Transverse colon (tissue), 4 donors: ENCODE measurements at regions not wholly inside any gene's neighbourhood (a gene's known extent, or its start where the extent isn't known, plus 50 kb on each side); places are given as distances from the start of the nearest gene placed in this dataset.

Experiments
- DNase-seq: peaks from one replicate; pipeline ENCODE4 v3.0.0-alpha.2; 2019
- H3K27ac ChIP-seq, 4 donors: fragments of 200-600 bp; sonication (generic); 2 replicates each; pipeline ENCODE4 v1.5.1; 2016 to 2018; ENCODE audit warnings: inconsistent platforms in 4 of 4
- H3K27me3 ChIP-seq: fragments of 200-600 bp; sonication (generic); 2 replicates; pipeline ENCODE4 v1.5.1; 2017; ENCODE audit warnings: inconsistent platforms
- H3K36me3 ChIP-seq, 4 donors: fragments of 200-600 bp; sonication (generic); 2 replicates each; pipeline ENCODE4 v1.5.1; 2017 to 2019; ENCODE audit warnings: inconsistent platforms in 4 of 4
- H3K4me1 ChIP-seq, 4 donors: fragments of 200-600 bp; sonication (generic); 2 replicates each; pipeline ENCODE4 v1.5.1; 2017 to 2020; ENCODE audit warnings: inconsistent platforms in 4 of 4
- H3K4me3 ChIP-seq, 4 donors: fragments of 200-600 bp; sonication (generic); 1 replicate in 1 of 4; 2 replicates in 3 of 4; pipeline versions ENCODE4 v1.5.1 to v1.6.1; 2017 to 2019; ENCODE audit warnings: inconsistent platforms in 4 of 4
- H3K9me3 ChIP-seq, 2 donors: fragments of 200-600 bp; sonication (generic); 2 replicates each; pipeline ENCODE4 v1.5.1; 2017 to 2019; ENCODE audit warnings: inconsistent platforms in 2 of 2
- EP300 ChIP-seq: sonication (generic); formaldehyde crosslinking; IDR thresholded peaks from one replicate; pipeline ENCODE4 v1.6.1; 2017; ENCODE audit warnings: antibody characterized with exemption, low read depth
- POLR2A ChIP-seq: fragments of 450-650 bp; IDR thresholded peaks from one replicate; pipeline ENCODE4 v1.6.1; 2016; ENCODE audit warnings: antibody characterized with exemption, mild to moderate bottlenecking, moderate library complexity
- POLR2AphosphoS5 ChIP-seq, 3 donors: sonication (generic); formaldehyde crosslinking; IDR thresholded peaks; one replicate each; pipeline ENCODE4 v1.6.1; 2016; ENCODE audit warnings: antibody characterized with exemption in 3 of 3
- WGBS, 2 donors: methylation state at CpG; one replicate each; pipeline ENCODE4 v1.1.5; 2018; ENCODE audit warnings: low coverage in 1 of 2; 5-methylcytosine and 5-hydroxymethylcytosine counted together
- in situ Hi-C, 4 donors: fragments of 200-750 bp; cut with MboI; loops; one replicate each; pipeline versions ENCODE4 v1.15.0 to v1.15.1; 2017; ENCODE audit warnings: low sequenced_read_pairs in 3 of 4, low pct_ligation_motif_present in 1 of 4, low pct_unique_long_range_greater_than_20kb in 1 of 4
- intact Hi-C: fragments of 100-400 bp; cut with DNase I; formaldehyde crosslinking; loops from one replicate; pipeline ENCODE4 v1.15.1; 2023; ENCODE audit warnings: low total_unique reads
- TF ChIP-seq, protein P1 (sequence below), 5 experiments: fragments of 200-600 bp in 3 of 5; fragments of 450-650 bp in 2 of 5; sonication (generic) in 3 of 5; IDR thresholded peaks; 1 replicate in 2 of 5; 2 replicates in 3 of 5; pipeline ENCODE4 v1.5.1; 2016 to 2017; ENCODE audit warnings: antibody characterized with exemption in 5 of 5, inconsistent platforms in 3 of 5, mild to moderate bottlenecking in 2 of 5, moderate library complexity in 1 of 5

DNA sequence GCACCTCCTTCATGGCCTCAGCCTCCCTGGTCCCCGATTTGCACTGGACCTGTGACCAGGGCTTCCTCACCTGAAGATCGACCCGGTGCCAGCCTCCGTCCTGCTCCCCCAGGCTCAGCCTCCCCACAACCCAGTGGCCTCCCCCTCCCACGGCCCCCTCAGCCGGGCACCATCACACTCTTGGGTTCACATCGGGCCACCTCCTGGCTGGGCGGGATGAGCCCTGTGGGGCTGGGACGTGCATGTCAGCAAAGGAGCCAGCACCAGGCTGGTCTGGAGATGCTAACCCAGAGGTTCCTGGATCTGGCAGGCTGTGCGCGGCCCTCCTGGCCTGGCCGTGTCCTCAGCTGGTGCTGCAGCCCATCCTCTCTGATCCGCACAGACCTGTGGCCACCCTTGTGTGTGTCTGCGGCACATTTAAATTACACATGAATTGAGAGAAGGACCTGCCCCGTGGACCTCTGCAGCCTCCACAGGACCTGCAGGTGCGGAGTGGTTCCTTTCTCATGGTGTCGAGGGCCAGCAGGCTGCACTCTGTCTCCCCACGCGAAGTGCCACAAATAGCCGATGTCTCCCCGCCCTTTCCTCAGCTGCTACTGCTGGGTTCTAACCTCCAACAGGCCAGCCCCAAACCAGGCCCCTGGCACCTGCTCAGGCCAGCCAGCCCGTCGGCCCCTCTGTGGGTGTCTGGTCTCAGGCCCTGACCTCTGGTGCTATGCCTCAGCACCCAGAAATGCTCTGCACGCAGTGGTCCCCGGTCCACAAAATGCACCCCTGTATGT, 237.5 kb downstream of the ERMARD start:
- Histone ChIP-seq H3K36me3 (no peaks in the 10 kb centered on the region), H3K27ac (no peak overlapping the region), H3K27me3 (no peaks in the 10 kb centered on the region), H3K9me3 (no peaks in the 10 kb centered on the region), H3K4me1 (no peaks in the 10 kb centered on the region), H3K4me3 (no peak overlapping the region)
- in situ Hi-C loops (no loop called here), intact Hi-C loops (no loop called here)
- DNase-seq = no peak
- no peak for TF ChIP-seq EP300
- TF ChIP-seq, protein P1, sequence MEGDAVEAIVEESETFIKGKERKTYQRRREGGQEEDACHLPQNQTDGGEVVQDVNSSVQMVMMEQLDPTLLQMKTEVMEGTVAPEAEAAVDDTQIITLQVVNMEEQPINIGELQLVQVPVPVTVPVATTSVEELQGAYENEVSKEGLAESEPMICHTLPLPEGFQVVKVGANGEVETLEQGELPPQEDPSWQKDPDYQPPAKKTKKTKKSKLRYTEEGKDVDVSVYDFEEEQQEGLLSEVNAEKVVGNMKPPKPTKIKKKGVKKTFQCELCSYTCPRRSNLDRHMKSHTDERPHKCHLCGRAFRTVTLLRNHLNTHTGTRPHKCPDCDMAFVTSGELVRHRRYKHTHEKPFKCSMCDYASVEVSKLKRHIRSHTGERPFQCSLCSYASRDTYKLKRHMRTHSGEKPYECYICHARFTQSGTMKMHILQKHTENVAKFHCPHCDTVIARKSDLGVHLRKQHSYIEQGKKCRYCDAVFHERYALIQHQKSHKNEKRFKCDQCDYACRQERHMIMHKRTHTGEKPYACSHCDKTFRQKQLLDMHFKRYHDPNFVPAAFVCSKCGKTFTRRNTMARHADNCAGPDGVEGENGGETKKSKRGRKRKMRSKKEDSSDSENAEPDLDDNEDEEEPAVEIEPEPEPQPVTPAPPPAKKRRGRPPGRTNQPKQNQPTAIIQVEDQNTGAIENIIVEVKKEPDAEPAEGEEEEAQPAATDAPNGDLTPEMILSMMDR (IDR thresholded peaks at IDR 0.05) = no peak
- no peak for TF ChIP-seq POLR2A
- TF ChIP-seq POLR2AphosphoS5 (IDR thresholded peaks at IDR 0.05) = no peak
- 78 to 92% methylated on average over 3 to 21 of the region's 25 CpGs for WGBS, 2 donors

GRCh38 chr6:169986848-169987498, 235.6 kb downstream of the ERMARD start:
- Histone ChIP-seq H3K4me3 (no peak overlapping the region), H3K27ac (no peak overlapping the region), H3K27me3 (no peaks in the 10 kb centered on the region), H3K4me1 (no peaks in the 10 kb centered on the region), H3K9me3 (no peaks in the 10 kb centered on the region), H3K36me3 (no peaks in the 10 kb centered on the region)
- in situ Hi-C loops (no loop called here), intact Hi-C loops (no loop called here)
- no peak for DNase-seq
- TF ChIP-seq POLR2A (no peak), EP300 (no peak), POLR2AphosphoS5 (IDR thresholded peaks at IDR 0.05) (no peak)
- TF ChIP-seq, protein P1 (IDR thresholded peaks at IDR 0.05) = no peak
- WGBS, 2 donors = 87% methylated on average over 33 of the region's 35 CpGs; no CpG with 5 or more reads in 1 of the 2 donors

DNA sequence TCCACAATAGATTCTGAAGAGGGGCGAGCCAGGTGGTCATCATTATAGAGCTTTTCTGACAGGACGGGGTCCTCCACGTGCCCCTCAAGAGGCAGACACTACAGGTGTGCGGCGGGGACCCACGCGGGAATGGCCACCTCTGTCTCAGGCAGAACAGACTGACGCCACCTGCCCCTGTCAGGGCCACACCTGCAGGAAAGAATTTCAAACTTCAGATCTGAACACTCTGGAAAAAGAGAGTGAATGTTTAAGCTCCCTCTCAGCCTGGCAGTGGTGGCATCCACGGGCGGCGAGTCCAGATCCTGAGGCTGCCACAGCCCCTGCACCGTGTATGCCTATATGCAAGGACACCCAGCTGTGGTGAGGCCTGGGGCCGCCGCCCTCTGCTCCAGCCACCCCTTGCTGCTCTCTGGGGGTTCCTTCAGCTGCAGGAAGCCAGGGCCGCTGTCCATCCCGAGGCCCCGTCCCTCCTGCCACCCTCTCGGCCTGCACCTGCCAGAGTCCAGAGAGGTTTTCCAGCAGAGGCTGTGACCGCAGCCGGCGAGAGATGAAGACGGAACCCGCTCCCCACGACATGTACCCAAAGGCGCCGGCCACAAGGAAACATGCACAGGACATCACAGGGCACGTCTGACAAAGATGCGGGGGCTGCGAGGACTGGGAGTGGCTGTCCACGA, 234.9 kb downstream of the ERMARD start:
- no peak for DNase-seq
- intact Hi-C loops (no loop called here), in situ Hi-C loops (no loop called here)
- TF ChIP-seq, protein P1 (IDR thresholded peaks at IDR 0.05) = no peak
- no peak for TF ChIP-seq EP300
- no peak for TF ChIP-seq POLR2A
- TF ChIP-seq POLR2AphosphoS5 (IDR thresholded peaks at IDR 0.05) = no peak
- Histone ChIP-seq H3K9me3 (no peaks in the 10 kb centered on the region), H3K4me3 (no peak overlapping the region), H3K4me1 (no peaks in the 10 kb centered on the region), H3K27me3 (no peaks in the 10 kb centered on the region), H3K27ac (no peak overlapping the region), H3K36me3 (no peaks in the 10 kb centered on the region)
- 91 to 94% methylated on average over 3 to 30 of the region's 30 CpGs for WGBS, 2 donors
